GM19328 (cell line): ENCODE measurements at regions not wholly inside any gene's neighbourhood (a gene's known extent, or its start where the extent isn't known, plus 50 kb on each side); places are given as distances from the start of the nearest gene placed in this dataset.

Experiments
- ATAC-seq: cut with Tn5 transposase; IDR thresholded peaks from one replicate; pipeline ENCODE4 v1.9.1; 2021; ENCODE audit warnings: mild to moderate bottlenecking, moderate library complexity; ENCODE audit not compliant: unreplicated experiment

DNA sequence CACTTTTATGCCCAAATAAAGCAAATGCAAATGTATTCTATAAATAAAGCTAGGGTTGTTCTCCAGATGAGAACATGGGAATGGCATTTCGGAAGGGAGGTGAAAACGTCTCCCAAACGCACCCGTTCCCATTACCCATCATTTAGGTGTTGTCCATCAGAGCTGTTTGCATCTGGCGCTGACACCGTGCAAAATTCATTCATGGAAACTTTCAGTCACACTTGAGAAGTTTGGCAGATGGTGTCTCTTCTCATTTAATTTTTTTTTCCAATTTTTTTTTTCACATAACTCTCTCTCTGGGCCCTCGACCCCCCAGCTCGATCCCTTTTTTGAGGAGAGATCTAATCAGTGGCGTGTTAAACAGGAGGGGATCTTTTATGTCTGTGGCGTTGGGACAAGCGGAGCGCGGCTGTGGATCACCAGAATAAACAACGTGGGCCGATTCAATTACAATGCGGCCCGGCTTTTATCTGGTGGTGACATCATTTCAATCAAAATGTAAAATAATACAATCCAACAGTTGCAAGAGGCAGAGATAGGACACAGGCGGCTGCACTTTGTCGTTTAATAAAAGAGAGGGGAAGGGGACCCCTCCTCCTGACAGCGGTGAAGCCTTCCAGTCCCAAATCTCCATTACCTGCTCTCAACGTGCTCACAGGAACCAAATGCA, 246.1 kb upstream of the IRX4 start:
- no peak for ATAC-seq

DNA sequence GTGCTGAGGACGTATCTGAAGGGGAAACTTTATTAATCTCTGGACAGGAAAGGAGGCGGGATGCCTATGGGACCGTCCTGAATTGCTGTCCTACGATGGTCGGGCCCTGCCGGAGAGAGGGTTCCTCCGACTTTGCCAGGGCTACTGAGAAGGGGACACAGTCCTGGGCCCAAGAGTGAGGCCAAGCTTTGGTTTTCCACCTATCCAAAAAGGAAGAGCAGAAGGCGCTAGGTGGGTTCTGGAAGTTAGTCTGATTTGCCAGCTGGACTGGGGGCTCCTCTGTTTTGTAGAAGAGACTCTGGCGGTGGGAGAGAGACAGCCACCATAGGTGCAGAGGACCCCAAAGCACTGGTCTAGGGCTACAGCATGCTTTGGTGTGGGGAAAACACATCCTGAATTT, 243.8 kb upstream of the IRX4 start:
- ATAC-seq, result no peak

DNA sequence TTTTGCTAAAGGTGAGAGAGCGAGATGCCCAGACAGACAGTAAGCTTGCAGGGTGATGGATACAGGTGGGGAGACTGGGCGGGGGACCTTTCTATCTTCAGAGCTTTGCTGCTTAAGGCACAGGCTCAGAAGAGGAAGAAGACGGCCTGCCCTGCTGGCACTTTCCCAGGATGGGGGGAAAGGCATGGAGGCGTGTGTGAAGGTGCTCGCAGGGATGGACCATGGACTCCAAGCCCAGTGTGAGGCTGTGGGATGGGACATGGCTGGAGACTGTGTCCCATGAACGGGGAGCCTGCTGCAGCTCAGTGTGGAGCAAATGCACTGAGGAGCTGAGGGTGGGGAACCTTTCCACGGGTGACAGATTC, 243.2 kb upstream of the IRX4 start:
- no peak for ATAC-seq

DNA sequence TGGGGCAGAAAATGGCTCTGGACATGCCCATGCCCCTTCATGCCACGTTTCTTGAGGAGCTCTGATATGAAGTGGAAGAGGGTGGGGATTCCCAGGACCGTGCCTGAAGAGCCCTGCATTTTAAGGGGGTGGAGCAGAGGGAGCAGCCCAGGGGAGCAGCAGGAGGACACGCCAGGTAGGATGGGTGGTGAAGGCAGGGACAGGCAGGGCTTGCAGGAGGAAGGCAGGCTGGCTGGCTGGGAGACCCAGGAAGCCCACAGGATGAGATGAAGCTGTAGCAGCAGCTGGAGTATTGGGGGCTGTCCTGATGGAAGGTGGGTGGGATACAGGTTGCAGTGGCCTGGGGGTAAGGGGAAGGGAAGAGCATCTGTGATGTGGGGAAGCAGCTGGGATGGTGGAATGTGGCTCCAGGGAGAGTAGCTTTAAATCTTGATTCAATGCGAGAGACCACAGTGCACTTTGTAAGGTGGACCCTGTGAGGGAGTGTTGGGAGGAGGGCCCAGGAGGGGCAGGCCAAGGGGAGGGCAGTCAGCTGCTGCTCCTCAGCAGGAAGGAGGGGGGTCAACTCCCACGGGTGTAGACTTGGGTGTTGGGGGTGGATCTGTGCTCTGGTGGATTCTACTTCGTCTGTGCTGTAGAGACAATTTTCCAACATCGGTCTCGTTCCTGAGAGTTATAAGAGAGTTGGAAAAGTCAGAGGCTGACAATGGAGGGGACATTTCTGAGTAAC, 242.6 kb upstream of the IRX4 start:
- ATAC-seq, result no peak

DNA sequence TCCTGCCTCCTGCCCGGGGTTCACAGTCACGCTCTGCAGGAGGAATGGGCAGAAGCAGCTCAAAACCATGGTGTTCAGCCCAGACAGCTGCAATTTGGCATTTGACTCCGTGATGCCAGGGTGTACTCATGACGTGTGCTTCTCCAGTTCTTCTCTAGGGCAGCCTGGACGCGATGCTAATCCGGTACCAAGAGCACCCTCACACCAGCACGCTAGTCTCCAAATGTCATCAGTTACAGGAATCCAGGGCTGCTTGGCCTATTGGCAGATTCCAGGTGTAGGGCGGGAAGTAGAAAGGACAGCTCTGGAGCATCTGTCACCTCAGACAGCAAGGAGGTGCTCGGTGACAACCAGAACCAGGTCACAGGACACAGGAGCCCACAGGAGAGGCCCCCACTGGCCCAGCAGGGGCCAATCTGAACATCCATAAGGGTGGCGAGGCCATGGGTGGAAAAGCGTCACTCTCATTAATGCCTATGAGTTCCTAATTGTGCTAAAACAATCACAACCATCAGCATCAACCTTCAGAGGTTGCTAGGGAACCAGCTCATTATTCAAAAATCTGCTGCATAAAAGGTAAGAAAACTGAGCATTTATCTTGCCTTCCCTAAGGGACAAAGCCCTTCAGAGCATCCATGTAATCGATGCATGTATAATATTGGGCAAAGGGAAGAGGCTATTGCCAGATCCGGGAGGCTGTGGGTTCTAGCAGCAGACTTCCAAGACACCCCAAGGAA, 241.9 kb upstream of the IRX4 start:
- no peak for ATAC-seq

DNA sequence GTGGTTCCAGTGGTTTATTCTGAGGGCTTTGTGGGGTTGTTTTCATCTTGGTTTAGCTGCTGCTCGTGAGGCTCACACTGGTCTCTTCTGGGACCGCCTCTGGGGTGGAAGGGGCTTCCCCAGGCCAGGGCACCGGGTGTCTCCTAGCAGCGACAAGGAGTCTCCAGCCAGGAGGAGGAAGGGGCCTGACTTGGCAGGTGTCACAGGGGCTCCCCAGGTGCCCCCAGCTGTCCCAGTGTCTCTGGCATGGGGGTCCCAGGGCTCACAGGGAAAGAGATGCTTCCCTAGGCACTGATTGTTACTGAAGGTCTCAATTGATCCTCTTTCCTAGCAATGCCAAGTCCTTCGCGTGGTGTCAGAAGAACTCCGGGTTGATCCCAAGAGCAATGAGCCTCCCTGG, 241.1 kb upstream of the IRX4 start:
- ATAC-seq, result no peak

DNA sequence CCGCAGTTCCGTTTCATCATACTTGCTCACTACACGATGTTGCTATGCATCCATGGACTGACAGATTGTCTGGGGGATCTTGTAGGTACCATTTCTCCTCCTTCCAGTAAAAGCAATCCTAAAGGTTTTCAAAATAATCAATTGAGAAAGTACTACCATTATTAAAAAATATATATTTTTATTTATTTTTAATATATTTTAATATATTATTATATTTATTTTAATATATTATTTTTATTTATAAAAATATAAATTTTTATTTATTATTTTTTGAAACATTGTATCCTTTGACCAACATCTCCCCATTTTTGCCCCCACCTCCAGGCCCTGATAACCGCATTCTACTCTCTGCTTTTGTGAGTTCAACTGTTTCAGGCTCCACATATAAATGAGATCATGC, 237.6 kb upstream of the IRX4 start:
- no peak for ATAC-seq

DNA sequence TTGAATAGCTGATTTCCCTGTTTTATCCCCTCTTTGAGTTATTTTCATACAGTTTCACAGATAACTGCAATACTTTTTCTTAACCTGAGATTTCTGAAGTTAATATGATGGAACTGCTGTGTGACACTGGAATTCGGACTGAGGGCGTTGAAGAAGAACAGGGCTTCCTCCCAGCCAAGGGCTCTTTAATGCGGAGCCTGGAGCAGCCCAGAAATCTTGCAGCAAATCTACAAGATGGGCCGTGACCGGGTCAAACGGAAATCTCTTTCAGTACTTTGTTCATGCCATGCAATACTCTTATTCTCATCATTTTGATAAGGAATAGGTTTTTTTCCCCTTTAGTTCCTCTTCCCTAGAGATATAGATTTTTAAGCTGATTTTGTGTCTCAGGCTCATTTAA, 236.8 kb upstream of the IRX4 start:
- ATAC-seq, result no peak

DNA sequence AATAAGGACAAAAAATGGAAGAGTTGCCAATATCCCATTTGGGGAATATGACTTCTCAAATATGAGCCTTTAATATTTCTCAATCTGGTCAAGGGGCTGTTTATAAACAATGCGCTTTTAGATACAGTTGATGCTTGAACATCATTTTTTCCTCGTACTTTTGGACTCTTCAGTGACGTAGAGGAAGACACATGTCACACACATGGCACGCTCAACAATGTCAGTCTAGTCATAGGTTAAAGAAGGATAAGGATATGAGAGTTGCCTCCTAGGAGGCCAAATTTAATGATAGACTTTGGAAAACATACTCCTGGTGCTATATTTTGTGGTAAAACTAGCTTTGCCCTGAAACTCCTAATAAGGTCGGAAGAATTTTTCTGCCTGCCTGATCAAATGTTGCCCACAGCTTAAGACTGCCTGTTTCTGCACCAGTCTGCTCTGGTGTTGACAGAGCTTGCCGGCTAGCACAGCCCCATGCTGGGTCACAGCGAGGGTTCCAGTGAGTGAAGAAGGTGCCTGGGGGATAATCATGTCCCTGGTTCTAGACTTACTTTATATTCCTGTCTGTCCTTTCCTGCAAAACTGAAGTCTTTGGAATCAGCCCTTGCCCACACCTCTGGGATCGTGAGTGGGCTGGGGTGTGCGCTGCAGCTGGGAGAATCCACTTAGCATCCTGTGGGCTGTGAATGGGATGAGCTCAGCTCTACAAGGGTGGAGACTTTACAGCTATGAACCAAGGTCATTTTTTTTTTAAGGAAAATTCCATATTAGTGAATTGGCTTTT, 230.8 kb upstream of the IRX4 start:
- ATAC-seq, result no peak

DNA sequence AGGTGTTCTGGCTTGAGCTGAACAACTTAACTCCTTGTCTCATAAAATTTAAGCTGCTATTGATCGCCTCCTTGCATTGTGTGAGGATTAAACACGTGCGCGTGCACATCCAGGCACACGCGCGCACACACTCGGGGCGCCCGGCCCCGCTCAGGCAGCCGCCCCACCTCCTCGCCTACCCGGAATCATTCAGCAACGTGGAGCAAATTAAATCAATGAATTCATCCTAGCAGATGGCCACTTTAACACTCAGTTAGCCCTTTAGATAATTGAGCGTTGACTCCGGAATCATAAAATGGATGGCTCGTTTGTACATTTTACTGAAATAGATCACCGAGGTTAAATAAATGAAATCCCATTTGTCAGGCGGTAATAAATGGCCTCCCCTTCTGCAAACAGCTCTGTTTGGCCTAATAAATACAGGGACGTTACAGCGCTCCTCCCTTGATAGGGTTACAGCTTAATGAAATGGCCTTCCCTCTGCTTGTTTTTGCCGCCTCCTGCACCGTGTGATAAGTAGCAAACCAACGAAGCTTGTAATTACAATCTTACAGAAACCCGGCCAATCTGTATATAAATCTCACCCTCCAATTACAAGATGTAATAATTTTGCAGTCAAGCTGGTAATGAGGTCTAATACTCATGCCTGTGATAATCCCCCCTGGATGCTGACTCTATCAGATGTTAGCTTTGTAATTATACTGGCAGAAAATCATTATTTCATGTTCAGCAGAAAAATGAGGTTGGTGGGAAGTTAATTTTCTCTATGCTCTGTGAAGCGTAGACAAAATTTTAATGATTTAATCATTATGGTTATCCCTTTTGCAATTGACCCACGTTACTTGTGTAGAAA, 229.7 kb upstream of the IRX4 start:
- no peak for ATAC-seq

DNA sequence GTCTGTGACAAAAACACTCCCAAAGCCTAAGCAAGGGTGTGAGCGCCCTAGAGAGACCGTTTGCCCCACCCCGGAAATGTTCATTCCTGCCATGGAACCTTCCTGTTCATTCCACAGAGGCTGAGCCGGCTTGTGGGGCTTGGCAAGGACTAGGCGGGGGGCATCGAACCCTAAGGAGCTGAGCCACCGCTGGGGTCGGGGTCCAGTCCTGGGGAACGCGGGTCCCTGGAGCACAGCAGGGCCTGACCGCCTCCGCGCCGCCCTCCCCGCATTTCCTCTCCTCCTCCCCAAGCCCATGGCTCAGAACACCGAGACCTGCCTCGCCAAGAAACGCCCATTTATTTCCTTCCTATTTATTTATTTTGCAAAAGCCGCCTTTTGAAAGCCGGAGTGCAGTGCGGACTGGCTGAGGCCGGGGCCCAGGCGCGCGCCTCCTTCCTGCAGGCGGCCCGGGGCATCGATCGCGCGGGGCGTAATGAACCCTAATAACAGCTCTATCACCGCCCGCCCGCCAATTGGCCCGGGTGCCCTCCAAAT, 228.9 kb upstream of the IRX4 start:
- no peak for ATAC-seq

DNA sequence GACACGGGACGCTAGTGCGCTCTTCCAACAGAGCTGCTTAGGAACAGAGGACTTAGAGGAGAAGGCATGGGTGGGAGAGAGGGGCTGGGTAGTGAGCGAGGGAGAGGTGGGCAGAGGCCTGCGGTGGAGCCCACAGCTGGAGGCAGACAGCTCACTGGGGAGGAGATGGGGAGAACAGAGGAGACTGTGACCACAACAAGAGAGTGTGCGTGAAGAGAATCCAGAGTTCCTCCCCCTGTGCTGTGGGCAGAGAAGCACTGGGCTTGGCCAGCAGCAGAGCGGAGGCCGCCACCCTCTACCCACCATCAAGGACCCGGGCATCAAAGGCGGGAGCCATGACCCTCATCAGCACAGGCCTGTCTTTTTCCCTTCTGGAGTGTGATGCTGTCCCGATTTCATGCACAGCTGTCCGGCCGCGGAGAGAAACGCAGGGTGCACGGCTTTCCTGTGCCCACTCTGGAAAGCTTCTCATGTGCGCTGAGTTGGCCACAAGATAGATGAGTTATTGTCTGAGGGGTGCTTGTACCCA, 228.3 kb upstream of the IRX4 start:
- no peak for ATAC-seq

DNA sequence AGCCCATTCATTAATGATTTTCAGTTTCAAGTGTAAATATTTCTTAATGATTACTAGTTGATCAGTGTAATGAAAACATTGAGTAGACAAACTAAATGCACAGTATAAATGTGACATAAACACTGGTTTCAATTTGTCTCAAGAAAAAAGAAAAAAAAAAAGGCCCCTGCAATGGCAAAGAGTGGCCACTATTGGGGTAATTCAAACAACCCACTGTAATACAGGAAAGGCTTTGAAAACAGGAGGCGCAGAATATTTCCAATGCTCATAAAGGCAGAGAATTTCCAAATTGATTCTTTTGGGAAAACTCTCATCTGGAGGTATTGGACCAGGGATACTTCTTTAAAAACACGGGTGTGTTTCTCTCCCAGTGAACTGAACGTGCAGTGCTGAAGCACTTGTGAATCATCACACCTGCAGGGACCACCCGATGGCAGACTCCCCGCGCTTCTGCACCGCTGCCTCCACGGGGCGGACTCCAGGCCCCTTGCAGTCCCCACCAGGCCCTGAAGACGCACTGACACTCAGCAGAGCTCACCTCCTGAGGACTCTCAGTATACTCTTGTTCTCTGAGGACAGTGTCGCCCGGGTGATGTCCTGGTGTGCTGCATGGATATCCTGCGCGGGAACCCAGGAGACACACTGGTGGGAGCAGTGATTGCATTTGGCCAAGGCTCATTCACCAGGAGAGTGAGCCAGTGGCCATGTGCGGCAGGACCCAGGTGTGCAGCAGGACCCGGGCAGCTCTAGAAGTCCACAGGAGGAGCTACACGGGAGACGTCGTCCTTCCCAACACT, 227.6 kb upstream of the IRX4 start:
- no peak for ATAC-seq

DNA sequence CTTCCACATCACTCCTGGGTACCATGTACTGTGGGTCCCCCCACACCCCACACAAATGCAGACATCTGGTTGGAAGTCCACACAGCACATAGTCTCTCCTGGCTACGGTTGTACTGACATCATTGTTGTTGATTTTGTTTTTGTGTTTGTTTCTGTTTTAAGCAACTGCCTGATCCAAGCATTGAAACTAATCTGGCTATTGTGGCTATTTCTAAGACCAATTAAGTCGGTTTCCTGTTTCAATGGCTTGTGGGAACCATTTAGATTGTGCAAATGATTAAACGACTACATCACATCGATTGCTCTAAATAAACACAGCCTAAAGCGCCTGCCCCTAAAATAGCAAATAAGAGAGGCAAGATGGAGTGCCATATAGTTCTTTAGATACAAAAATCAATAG, 226.8 kb upstream of the IRX4 start:
- ATAC-seq, result no peak

DNA sequence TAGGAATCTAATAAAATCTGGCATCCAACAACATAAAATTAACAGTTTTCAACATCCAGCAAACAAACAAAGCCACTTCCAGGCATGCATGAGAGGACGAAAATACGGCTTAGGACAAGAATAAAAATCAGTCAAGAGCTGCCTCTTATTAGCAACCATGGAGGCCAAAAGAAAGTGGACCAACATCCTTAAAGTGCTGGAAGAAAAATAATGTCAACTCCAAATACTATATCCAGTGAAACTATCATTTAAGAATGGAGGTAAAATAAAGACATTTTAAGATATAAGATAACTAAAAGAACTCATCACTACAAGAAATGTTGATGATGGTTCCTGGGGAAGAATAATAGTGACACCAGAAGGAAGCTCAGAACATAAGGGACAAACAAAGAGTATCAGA, 224.0 kb upstream of the IRX4 start:
- no peak for ATAC-seq

DNA sequence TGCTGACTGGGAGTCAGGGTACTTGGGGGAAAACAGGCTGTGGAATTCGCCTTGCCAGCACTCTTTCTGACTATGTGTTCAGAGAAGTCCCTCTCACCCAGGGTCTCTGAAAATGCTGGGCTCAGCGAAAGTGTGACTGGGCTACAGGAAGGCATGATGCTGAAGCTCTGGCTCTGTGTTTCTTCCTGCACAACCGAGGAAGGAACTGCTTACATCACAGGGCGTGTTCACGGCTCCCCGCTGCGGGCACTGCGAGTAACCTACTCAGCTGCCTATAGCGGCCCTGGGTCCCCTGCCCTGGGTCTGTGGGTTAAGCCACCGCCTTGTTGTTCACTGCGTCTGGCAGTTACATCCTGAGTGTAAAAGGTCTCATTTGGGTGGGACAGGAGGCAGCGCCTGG, 222.4 kb upstream of the IRX4 start:
- ATAC-seq, result no peak

DNA sequence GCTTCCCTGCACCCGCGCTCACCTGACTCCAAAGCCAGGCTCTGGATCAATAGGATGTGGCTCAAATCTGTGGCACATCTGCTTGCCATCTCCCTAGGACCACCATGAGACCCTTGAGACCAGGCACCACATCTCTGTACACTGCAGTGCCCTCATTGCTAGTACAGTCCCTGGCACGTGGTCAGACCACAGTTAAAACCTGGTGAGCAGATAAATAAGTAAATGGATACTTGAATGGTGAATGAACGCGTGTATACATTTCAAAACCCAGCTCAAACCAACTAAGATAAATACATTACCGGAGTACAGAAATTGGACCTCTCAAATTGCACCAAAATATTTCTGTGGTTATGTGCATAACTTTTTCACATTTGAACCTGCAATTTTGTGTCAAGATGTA, 221.2 kb upstream of the IRX4 start:
- no peak for ATAC-seq

DNA sequence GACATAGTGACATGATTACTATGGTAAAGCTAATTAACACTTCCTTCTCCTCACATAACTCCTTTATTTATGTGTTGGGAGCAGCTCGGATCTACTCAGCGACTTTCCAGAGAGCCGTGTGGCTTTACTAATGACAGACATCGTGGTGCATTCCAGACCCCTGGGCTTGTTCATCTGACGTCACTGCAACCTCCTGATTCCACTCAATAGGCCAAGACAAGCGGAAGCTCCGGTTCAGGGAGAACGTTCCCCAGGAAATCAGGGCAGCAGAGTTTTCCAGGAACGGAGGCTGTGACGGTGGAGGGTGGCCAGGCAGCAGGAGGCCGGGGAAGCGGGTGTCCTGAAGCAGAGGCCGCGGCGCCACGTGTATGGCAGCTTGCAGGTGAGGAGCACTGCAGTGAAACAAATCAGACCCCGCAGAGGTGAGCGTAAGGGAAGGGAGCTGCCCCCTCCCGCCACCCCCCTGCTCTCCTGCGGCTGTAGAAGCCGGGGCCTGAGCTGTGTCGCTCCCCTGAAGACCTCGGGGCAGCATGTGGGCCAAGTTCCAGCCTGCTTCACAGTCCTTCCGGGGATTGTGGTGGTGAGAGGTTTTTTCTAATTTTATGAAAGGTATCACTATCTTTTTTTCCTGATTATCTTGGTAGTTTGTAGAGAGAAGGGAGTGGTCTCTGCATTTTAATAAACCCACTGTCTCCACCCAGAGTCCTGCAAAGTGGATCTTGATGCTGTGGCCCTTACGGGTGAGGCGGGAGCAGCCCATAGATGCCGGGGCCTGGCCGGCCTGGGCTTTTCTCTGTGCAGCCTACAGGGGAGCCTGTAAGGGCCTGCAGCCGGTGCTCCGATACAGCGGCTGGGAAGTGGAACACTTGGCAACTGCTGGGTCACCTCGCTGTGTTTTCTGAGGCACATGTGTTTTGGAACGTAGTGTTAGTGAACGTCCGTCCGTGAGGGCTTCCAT, 220.4 kb upstream of the IRX4 start:
- no peak for ATAC-seq
